ENCODE measurements at regions not wholly inside any gene's neighbourhood (a gene's known extent, or its start where the extent isn't known, plus 50 kb on each side); places are given as distances from the start of the nearest gene placed in this dataset.
"Not testable (repeated sequence)": the region's sequence is repeated elsewhere in the genome, so short reads cannot be mapped to it uniquely, and the experiment has no call there.

- TF ChIP-seq POLR2AphosphoS5 (IDR thresholded peaks at IDR 0.05; ENCODE audit: insufficient read depth in 1 of 2, low read depth in 1 of 2); CTCF (IDR thresholded peaks at IDR 0.05); POLR2A (IDR thresholded peaks at IDR 0.05): not testable (repeated sequence)
These were observed 625.5 kb downstream of the PRIM2 start for GRCh38 chr6:57942966-57943365.

All from vagina (tissue), 2 donors.